GM12874 (cell line): ENCODE measurements at regions not wholly inside any gene's neighbourhood (a gene's known extent, or its start where the extent isn't known, plus 50 kb on each side); places are given as distances from the start of the nearest gene placed in this dataset.

Experiments used
- CTCF ChIP-seq: IDR thresholded peaks from 2 replicates; pipeline ENCODE4 v1.5.1; 2011; ENCODE audit warnings: low read depth, mild to moderate bottlenecking, control low read depth, low read length, moderate library complexity; ENCODE audit not compliant: insufficient read depth

- TF ChIP-seq CTCF: no peak
Observed at GRCh38 chr18:46322941-46323340, 218.8 kb downstream of the HAUS1 start.

- no peak for TF ChIP-seq CTCF
Observed at GRCh38 chr18:46324087-46324955, 220.1 kb downstream of the HAUS1 start.

- no peak for TF ChIP-seq CTCF
Observed at GRCh38 chr18:46325895-46326294, 221.7 kb downstream of the HAUS1 start.

- TF ChIP-seq CTCF: no peak
Observed at GRCh38 chr18:46329736-46330246, 225.6 kb downstream of the HAUS1 start.

- TF ChIP-seq CTCF: no peak
Observed at GRCh38 chr18:46331316-46331715, 227.1 kb downstream of the HAUS1 start.

GRCh38 chr18:46332286-46332801 is 228.2 kb downstream of the HAUS1 start:
- TF ChIP-seq CTCF: no peak

- no peak for TF ChIP-seq CTCF
Observed at GRCh38 chr18:46332921-46333341, 228.7 kb downstream of the HAUS1 start.
